ENCODE measurements at regions not wholly inside any gene's neighbourhood (a gene's known extent, or its start where the extent isn't known, plus 50 kb on each side); places are given as distances from the start of the nearest gene placed in this dataset.

- H3K4me3 ChIP-seq (ENCODE audit: low read depth, low read length) = no peak overlapping the region
- no peak for TF ChIP-seq CTCF (IDR thresholded peaks at IDR 0.05; ENCODE audit: borderline replicate concordance, insufficient read depth, low read depth, low read length)
Measured at GRCh38 chr2:43032213-43033015, 194.0 kb downstream of the ZFP36L2 start.

- no peak for TF ChIP-seq CTCF (IDR thresholded peaks at IDR 0.05; ENCODE audit: borderline replicate concordance, insufficient read depth, low read depth, low read length)
- H3K4me3 ChIP-seq (ENCODE audit: low read depth, low read length) = no peak overlapping the region
Measured at GRCh38 chr2:43031471-43032212, 194.8 kb downstream of the ZFP36L2 start.

GRCh38 chr2:43030551-43031307 is 195.7 kb downstream of the ZFP36L2 start:
- no peak for TF ChIP-seq CTCF (IDR thresholded peaks at IDR 0.05; ENCODE audit: borderline replicate concordance, insufficient read depth, low read depth, low read length)
- H3K4me3 ChIP-seq (ENCODE audit: low read depth, low read length) = no peak overlapping the region

- no peak for TF ChIP-seq CTCF (IDR thresholded peaks at IDR 0.05; ENCODE audit: borderline replicate concordance, insufficient read depth, low read depth, low read length)
- H3K4me3 ChIP-seq (ENCODE audit: low read depth, low read length) = no peak overlapping the region
Measured at GRCh38 chr2:43029186-43029585, 197.2 kb downstream of the ZFP36L2 start.

- TF ChIP-seq CTCF (IDR thresholded peaks at IDR 0.05; ENCODE audit: borderline replicate concordance, insufficient read depth, low read depth, low read length) = no peak
- no peak overlapping the region for H3K4me3 ChIP-seq (ENCODE audit: low read depth, low read length)
Measured at GRCh38 chr2:43028188-43028587, 198.2 kb downstream of the ZFP36L2 start.

- TF ChIP-seq CTCF (IDR thresholded peaks at IDR 0.05; ENCODE audit: borderline replicate concordance, insufficient read depth, low read depth, low read length) = no peak
- no peak overlapping the region for H3K4me3 ChIP-seq (ENCODE audit: low read depth, low read length)
Measured at GRCh38 chr2:43027097-43027873, 199.1 kb downstream of the ZFP36L2 start.

All from GM12875 (cell line).